Heart left ventricle (tissue), 13 donors: ENCODE measurements at regions not wholly inside any gene's neighbourhood (a gene's known extent, or its start where the extent isn't known, plus 50 kb on each side); places are given as distances from the start of the nearest gene placed in this dataset.

Experiments used
- CTCF ChIP-seq, 12 donors: fragments of 200-600 bp; sonication (generic) in 4 of 12; IDR thresholded peaks; one replicate each; pipeline versions ENCODE4 v1.5.0 to v1.8.0; 2018 to 2022; ENCODE audit warnings: antibody characterized with exemption in 12 of 12, mild to moderate bottlenecking in 5 of 12
- POLR2A ChIP-seq, 2 donors: fragments of 450-650 bp; IDR thresholded peaks; one replicate each; pipeline ENCODE4 v1.6.1; 2017; ENCODE audit warnings: antibody characterized with exemption in 2 of 2, mild to moderate bottlenecking in 2 of 2, moderate library complexity in 2 of 2
- donor health status: ischemic (EF 13 %, LVEDD 7.1; RV severe dilation, severe dysfunction).
- donor health status: DM: no; HTN: yes; CAD: no.
- donor health status: DM: no; HTN: no; CAD: no.
- donor health status: ischemic (EF 25% LVEDD 6.9; RV normal size, moderate dysfunction).
- donor health status: ischemic (EF 25% LVEDD 5.7; RV mildly dilated, moderate dysfunction).
- donor health status: ischemic (EF 35%, LVEDD 5.7; RV mildly dilated, moderate dysfunction).
- donor health status: nonischemic (EF 11% LVEDD 7.7; RV severe dilation, severe dysfunction).
- donor health status: DM: yes; HTN: yes; CAD: no.
- donor health status: PGD.
- donor health status: ischemic (EF 29% LVEDD 5.4; RV normal size, mild dysfunction).
- donor health status: nonischemic (EF 23%, LVEDD 6.1; RV moderate dilation, normal function).

GRCh38 chr7:145700488-145700887, 416.1 kb upstream of the CNTNAP2 start:
- TF ChIP-seq CTCF (IDR thresholded peaks at IDR 0.05): no peak
- TF ChIP-seq POLR2A (IDR thresholded peaks at IDR 0.05): no peak
